SK-N-SH (cell line): ENCODE measurements at regions not wholly inside any gene's neighbourhood (a gene's known extent, or its start where the extent isn't known, plus 50 kb on each side); places are given as distances from the start of the nearest gene placed in this dataset.

Experiments used
- CTCF ChIA-PET: fragments of 300-600, 350-600 bp; formaldehyde crosslinking; extraction: SDS; loops from one replicate; lab custom pipeline; 2021; lab: Yijun Ruan, JAX
- POLR2A ChIA-PET: fragments of 350-600 bp; sonication (Branson Sonifier 250); formaldehyde crosslinking; extraction: SDS; loops from one replicate; lab custom pipeline; 2020; ENCODE audit warnings: antibody characterized with exemption, inconsistent platforms; lab: Yijun Ruan, JAX
- DNase-seq: peaks from one replicate; pipeline ENCODE4 v3.0.0; 2012
- H2AFZ ChIP-seq: fragments of 200-600 bp; sonication (generic); 2 replicates; pipeline ENCODE4 v1.8.1; 2016; ENCODE audit warnings: antibody characterized with exemption, mild to moderate bottlenecking, low read depth
- H3F3A ChIP-seq: fragments of 200-600 bp; sonication (generic); replicated peaks from 2 replicates; pipeline ENCODE3; 2016; ENCODE audit warnings: antibody characterized with exemption, mild to moderate bottlenecking; ENCODE audit not compliant: insufficient read depth
- H3K27ac ChIP-seq, 2 experiments: fragments of 200-500 bp in 1 of 2; fragments of 200-600 bp in 1 of 2; sonication (Bioruptor generic) in 1 of 2; sonication (generic), shearing (Covaris generic) in 1 of 2; 2 replicates each; pipeline versions ENCODE4 v1.5.1 to v1.6.1; 2014 to 2016; ENCODE audit warnings: low read depth in 2 of 2, inconsistent platforms in 1 of 2, low read length in 1 of 2, mild to moderate bottlenecking in 1 of 2, mixed read lengths in 1 of 2
- H3K27me3 ChIP-seq: fragments of 200-600 bp; sonication (generic), shearing (Covaris generic); 2 replicates; pipeline ENCODE4 v1.6.1; 2016; ENCODE audit warnings: mixed run types; ENCODE audit not compliant: insufficient read depth
- H3K36me3 ChIP-seq, 2 experiments: fragments of 200-500 bp in 1 of 2; fragments of 200-600 bp in 1 of 2; sonication (Bioruptor generic) in 1 of 2; sonication (generic) in 1 of 2; replicated peaks in 1 of 2; 2 replicates each; pipeline versions ENCODE3 to v1.5.1; 2014 to 2016; ENCODE audit warnings: low read length in 1 of 2, mild to moderate bottlenecking in 1 of 2; ENCODE audit not compliant: insufficient read depth in 2 of 2, control insufficient read depth in 1 of 2
- H3K4me1 ChIP-seq, 2 experiments: fragments of 200-500 bp in 1 of 2; fragments of 200-600 bp in 1 of 2; sonication (Bioruptor generic) in 1 of 2; sonication (generic), shearing (Covaris generic) in 1 of 2; 2 replicates each; pipeline versions ENCODE4 v1.5.1 to v1.6.1; 2014 to 2016; ENCODE audit warnings: low read depth in 1 of 2, low read length in 1 of 2, mixed run types in 1 of 2; ENCODE audit not compliant: insufficient read depth in 2 of 2, control insufficient read depth in 1 of 2
- H3K4me2 ChIP-seq: fragments of 200-600 bp; sonication (generic), shearing (Covaris generic); 2 replicates; pipeline ENCODE4 v1.6.1; 2017; ENCODE audit warnings: mixed run types
- H3K4me3 ChIP-seq, 2 experiments: fragments of 200-500 bp in 1 of 2; fragments of 200-600 bp in 1 of 2; sonication (Bioruptor generic) in 1 of 2; sonication (generic), shearing (Covaris generic) in 1 of 2; 2 replicates each; pipeline versions ENCODE4 v1.5.1 to v1.8.1; 2014 to 2016; ENCODE audit warnings: low read depth in 2 of 2, inconsistent platforms in 1 of 2, low read length in 1 of 2, mild to moderate bottlenecking in 1 of 2, mixed read lengths in 1 of 2, moderate library complexity in 1 of 2
- H3K79me2 ChIP-seq: fragments of 200-600 bp; sonication (generic); 2 replicates; pipeline ENCODE4 v1.8.1; 2017; ENCODE audit warnings: mild to moderate bottlenecking; ENCODE audit not compliant: insufficient read depth
- H3K9ac ChIP-seq: fragments of 200-600 bp; sonication (generic); 2 replicates; pipeline ENCODE4 v1.6.1; 2017; ENCODE audit warnings: mixed run types
- H3K9me2 ChIP-seq: fragments of 200-600 bp; sonication (generic); 2 replicates; pipeline ENCODE4 v1.6.1; 2017; ENCODE audit warnings: mixed run types
- H3K9me3 ChIP-seq: fragments of 200-600 bp; sonication (generic); 2 replicates; pipeline ENCODE4 v1.6.1; 2017; ENCODE audit warnings: mixed run types, mild to moderate bottlenecking, moderate library complexity
- H4K20me1 ChIP-seq: fragments of 200-600 bp; sonication (generic); 2 replicates; pipeline ENCODE4 v1.6.1; 2017; ENCODE audit warnings: mild to moderate bottlenecking, mixed run types; ENCODE audit not compliant: insufficient read depth
- CTCF ChIP-seq: fragments of 200-600 bp; sonication (generic); IDR thresholded peaks from 2 replicates; pipeline ENCODE4 v1.6.1; 2017; ENCODE audit warnings: antibody characterized with exemption, mild to moderate bottlenecking, moderate library complexity
- ELF1 ChIP-seq: IDR thresholded peaks from 2 replicates; pipeline ENCODE4 v1.4.0; 2012
- EP300 ChIP-seq, 2 experiments: IDR thresholded peaks; 2 replicates each; pipeline versions ENCODE4 v1.4.0 to v1.6.1; 2012; ENCODE audit warnings: borderline replicate concordance in 1 of 2, low read depth in 1 of 2, low read length in 1 of 2
- EZH2phosphoT487 ChIP-seq: fragments of 200-600 bp; sonication (generic); IDR thresholded peaks from 2 replicates; pipeline ENCODE4 v1.6.1; 2017; ENCODE audit warnings: low read depth, mixed run types, mild to moderate bottlenecking, antibody characterized with exemption, moderate library complexity, borderline replicate concordance
- FOSL2 ChIP-seq: IDR thresholded peaks from 2 replicates; pipeline ENCODE4 v1.4.0; 2012; ENCODE audit warnings: low read depth, mild to moderate bottlenecking, moderate library complexity, borderline replicate concordance
- FOXM1 ChIP-seq: IDR thresholded peaks from 2 replicates; pipeline ENCODE4 v1.4.0; 2012; ENCODE audit warnings: low read depth, mild to moderate bottlenecking
- GABPA ChIP-seq: IDR thresholded peaks from 2 replicates; pipeline ENCODE4 v1.4.0; 2012; ENCODE audit warnings: low read depth, mild to moderate bottlenecking
- GATA2 ChIP-seq: sonication (generic); formaldehyde crosslinking; IDR thresholded peaks from 2 replicates; pipeline ENCODE4 v1.5.0; 2020; ENCODE audit warnings: mild to moderate bottlenecking, missing genetic modification reagents
- MEF2A ChIP-seq: IDR thresholded peaks from 2 replicates; pipeline ENCODE4 v1.4.0; 2012; ENCODE audit warnings: low read depth, borderline replicate concordance
- NFIC ChIP-seq: IDR thresholded peaks from 2 replicates; pipeline ENCODE4 v1.4.0; 2012; ENCODE audit warnings: borderline replicate concordance
- PBX3 ChIP-seq: IDR thresholded peaks from 2 replicates; pipeline ENCODE4; 2012
- RAD21 ChIP-seq: IDR thresholded peaks from 2 replicates; pipeline ENCODE4 v1.6.1; 2012; ENCODE audit warnings: mild to moderate bottlenecking, low read length
- REST ChIP-seq: IDR thresholded peaks from 2 replicates; pipeline ENCODE4 v1.6.1; 2012; ENCODE audit warnings: mild to moderate bottlenecking, low read depth, low read length, moderate library complexity
- RFX5 ChIP-seq: IDR thresholded peaks from 2 replicates; pipeline ENCODE4 v1.6.1; 2012; ENCODE audit warnings: mild to moderate bottlenecking, improper control_type of control experiment, low read length
- RXRA ChIP-seq: IDR thresholded peaks from 2 replicates; pipeline ENCODE4 v1.4.0; 2012; ENCODE audit warnings: low read depth, mild to moderate bottlenecking, borderline replicate concordance
- TAF1 ChIP-seq: IDR thresholded peaks from 2 replicates; pipeline ENCODE4 v1.6.1; 2012; ENCODE audit warnings: low read depth, mild to moderate bottlenecking, low read length, moderate library complexity, borderline replicate concordance
- TEAD4 ChIP-seq: IDR thresholded peaks from 2 replicates; pipeline ENCODE4 v1.4.0; 2012; ENCODE audit warnings: mild to moderate bottlenecking, borderline replicate concordance; ENCODE audit not compliant: insufficient read depth
- ZBTB33 ChIP-seq: IDR thresholded peaks from 2 replicates; pipeline ENCODE4 v1.4.0; 2012; ENCODE audit warnings: low read depth, borderline replicate concordance
- WGBS: methylation state at CpG from one replicate; pipeline ENCODE4 v1.1.6; 2017; ENCODE audit warnings: low lambda C conversion rate; 5-methylcytosine and 5-hydroxymethylcytosine counted together

GRCh38 chr14:22414876-22415604 is 174.0 kb downstream of the DAD1 start (continued):
- TF ChIP-seq GABPA (no peak), REST (no peak), CTCF (no peak), ELF1 (no peak)
- TF ChIP-seq, all 33 proteins: peak for 0

GRCh38 chr14:22412926-22413411 is 176.1 kb downstream of the DAD1 start:
- H3K9ac ChIP-seq = no peak overlapping the region
- CTCF ChIA-PET = interaction anchor here (1.0 kb wide), 1 partner anchor 28 kb away, joined by 3 read pairs; no protein-coding TSS in a partner anchor

More at GRCh38 chr14:22412926-22413411, 176.1 kb downstream of the DAD1 start:
- POLR2A ChIA-PET = no interaction called here
- no peak for TF ChIP-seq FOSL2
- TF ChIP-seq RAD21 = no peak
- no peak for TF ChIP-seq EZH2phosphoT487
- TF ChIP-seq GATA2 (CRISPR knock-in tag) = no peak
- no peak for TF ChIP-seq ZBTB33
- TF ChIP-seq NFIC = no peak
- no peak for TF ChIP-seq FOXM1
- TF ChIP-seq TEAD4 = no peak
- TF ChIP-seq PBX3 = no peak
- TF ChIP-seq ELF1 = no peak
- no peak for TF ChIP-seq EP300 (IDR thresholded peaks at IDR 0.05; ENCODE audit: borderline replicate concordance in 1 of 2, low read depth in 1 of 2, low read length in 1 of 2)
- no peak for TF ChIP-seq RFX5
- no peak for TF ChIP-seq TAF1
- no peak for TF ChIP-seq GABPA
- no peak for TF ChIP-seq RXRA
- no peak for TF ChIP-seq CTCF
- TF ChIP-seq MEF2A = no peak
- Histone ChIP-seq H3K27me3 (peaks cover 26% of the 10 kb centered on the region; the same call in 1 of the 2 replicates), H3K4me3 (no peak overlapping the region), H3K79me2 (no peaks in the 10 kb centered on the region), H3K27ac (no peak overlapping the region), H3K36me3 (no peaks in the 10 kb centered on the region), H3F3A (no peaks in the 10 kb centered on the region), H3K9me2 (no peaks in the 10 kb centered on the region), H3K4me2 (no peak overlapping the region), H4K20me1 (no peaks in the 10 kb centered on the region), H3K4me1 (peaks cover 0 to 41% of the 10 kb centered on the region in 2 experiments; a peak in 1 of 4 replicates), H2AFZ (no peak overlapping the region), H3K9me3 (no peaks in the 10 kb centered on the region)
- DNase-seq = no peak
- WGBS = 50% methylated on average over 3 of the region's 5 CpGs
